ENCODE measurements at regions not wholly inside any gene's neighbourhood (a gene's known extent, or its start where the extent isn't known, plus 50 kb on each side); places are given as distances from the start of the nearest gene placed in this dataset.

- no peak for DNase-seq (ENCODE audit: low read depth in 1 of 2, low spot score in 1 of 2)
Measured at GRCh38 chr3:99240700-99241099, 339.2 kb upstream of the DCBLD2 start.

- DNase-seq (ENCODE audit: low read depth in 1 of 2, low spot score in 1 of 2) = no peak
Measured at GRCh38 chr3:99236576-99236975, 335.1 kb upstream of the DCBLD2 start.

- DNase-seq (ENCODE audit: low read depth in 1 of 2, low spot score in 1 of 2) = no peak
Measured at GRCh38 chr3:99232696-99233095, 331.2 kb upstream of the DCBLD2 start.

- DNase-seq (ENCODE audit: low read depth in 1 of 2, low spot score in 1 of 2) = no peak
Measured at GRCh38 chr3:99218468-99218867, 317.0 kb upstream of the DCBLD2 start.

GRCh38 chr3:99212969-99213368 is 311.5 kb upstream of the DCBLD2 start:
- no peak for DNase-seq (ENCODE audit: low read depth in 1 of 2, low spot score in 1 of 2)

GRCh38 chr3:99211309-99211708 is 309.8 kb upstream of the DCBLD2 start:
- no peak for DNase-seq (ENCODE audit: low read depth in 1 of 2, low spot score in 1 of 2)

GRCh38 chr3:99199021-99199420 is 297.5 kb upstream of the DCBLD2 start:
- DNase-seq (ENCODE audit: low read depth in 1 of 2, low spot score in 1 of 2) = no peak

- DNase-seq (ENCODE audit: low read depth in 1 of 2, low spot score in 1 of 2) = no peak
Measured at GRCh38 chr3:99191186-99191585, 289.7 kb upstream of the DCBLD2 start.

- no peak for DNase-seq (ENCODE audit: low read depth in 1 of 2, low spot score in 1 of 2)
Measured at GRCh38 chr3:99188936-99189335, 287.4 kb upstream of the DCBLD2 start.

- no peak for DNase-seq (ENCODE audit: low read depth in 1 of 2, low spot score in 1 of 2)
Measured at GRCh38 chr3:99186016-99186415, 284.5 kb upstream of the DCBLD2 start.

GRCh38 chr3:99176169-99176964 is 274.9 kb upstream of the DCBLD2 start:
- DNase-seq (ENCODE audit: low read depth in 1 of 2, low spot score in 1 of 2) = no peak

GRCh38 chr3:99175276-99175812 is 273.8 kb upstream of the DCBLD2 start:
- no peak for DNase-seq (ENCODE audit: low read depth in 1 of 2, low spot score in 1 of 2)

GRCh38 chr3:99172736-99173657 is 271.5 kb upstream of the DCBLD2 start:
- DNase-seq (ENCODE audit: low read depth in 1 of 2, low spot score in 1 of 2) = no peak

- no peak for DNase-seq (ENCODE audit: low read depth in 1 of 2, low spot score in 1 of 2)
Measured at GRCh38 chr3:99171800-99172199, 270.3 kb upstream of the DCBLD2 start.

- no peak for DNase-seq (ENCODE audit: low read depth in 1 of 2, low spot score in 1 of 2)
Measured at GRCh38 chr3:99170867-99171517, 269.5 kb upstream of the DCBLD2 start.

- no peak for DNase-seq (ENCODE audit: low read depth in 1 of 2, low spot score in 1 of 2)
Measured at GRCh38 chr3:99167071-99167470, 265.6 kb upstream of the DCBLD2 start.

- DNase-seq (ENCODE audit: low read depth in 1 of 2, low spot score in 1 of 2) = no peak
Measured at GRCh38 chr3:99163314-99163713, 261.8 kb upstream of the DCBLD2 start.

GRCh38 chr3:99159220-99159762 is 257.8 kb upstream of the DCBLD2 start:
- no peak for DNase-seq (ENCODE audit: low read depth in 1 of 2, low spot score in 1 of 2)

GRCh38 chr3:99145031-99145430 is 243.5 kb upstream of the DCBLD2 start:
- no peak for DNase-seq (ENCODE audit: low read depth in 1 of 2, low spot score in 1 of 2)

- DNase-seq (ENCODE audit: low read depth in 1 of 2, low spot score in 1 of 2) = no peak
Measured at GRCh38 chr3:99143493-99143892, 242.0 kb upstream of the DCBLD2 start.

- no peak for DNase-seq (ENCODE audit: low read depth in 1 of 2, low spot score in 1 of 2)
Measured at GRCh38 chr3:99134986-99135385, 233.5 kb upstream of the DCBLD2 start.

Measured in activated CD4-positive, alpha-beta T cell treated with anti-CD3 and anti-CD28 coated beads, Interleukin-2, amount 50 U/mL, for 24 hours (primary cell).